ENCODE measurements at regions not wholly inside any gene's neighbourhood (a gene's known extent, or its start where the extent isn't known, plus 50 kb on each side); places are given as distances from the start of the nearest gene placed in this dataset.

GRCh38 chr18:11412811-11413210, 196.6 kb upstream of the SLC35G4 start:
- in situ Hi-C loops (cut with MboI; ENCODE audit: low pct_unique_long_range_greater_than_20kb, low sequenced_read_pairs, unreplicated experiment) = no loop called here
- no peak for DNase-seq (ENCODE audit: low spot score)
- no peak for TF ChIP-seq CTCF (IDR thresholded peaks at IDR 0.05; ENCODE audit: extremely low read depth, insufficient read depth, missing control alignments)

- in situ Hi-C loops (cut with MboI; ENCODE audit: low pct_unique_long_range_greater_than_20kb, low sequenced_read_pairs, unreplicated experiment) = no loop called here
- no peak for DNase-seq (ENCODE audit: low spot score)
- TF ChIP-seq CTCF (IDR thresholded peaks at IDR 0.05; ENCODE audit: extremely low read depth, insufficient read depth, missing control alignments) = no peak
Measured at GRCh38 chr18:11411048-11411447, 198.3 kb upstream of the SLC35G4 start.

GRCh38 chr18:11408555-11409065, 200.8 kb upstream of the SLC35G4 start:
- TF ChIP-seq CTCF (IDR thresholded peaks at IDR 0.05; ENCODE audit: extremely low read depth, insufficient read depth, missing control alignments) = no peak
- in situ Hi-C loops (cut with MboI; ENCODE audit: low pct_unique_long_range_greater_than_20kb, low sequenced_read_pairs, unreplicated experiment) = no loop called here
- no peak for DNase-seq (ENCODE audit: low spot score)

- no peak for DNase-seq (ENCODE audit: low spot score)
- TF ChIP-seq CTCF (IDR thresholded peaks at IDR 0.05; ENCODE audit: extremely low read depth, insufficient read depth, missing control alignments) = no peak
- in situ Hi-C loops (cut with MboI; ENCODE audit: low pct_unique_long_range_greater_than_20kb, low sequenced_read_pairs, unreplicated experiment) = no loop called here
Measured at GRCh38 chr18:11407940-11408339, 201.5 kb upstream of the SLC35G4 start.

- TF ChIP-seq CTCF (IDR thresholded peaks at IDR 0.05; ENCODE audit: extremely low read depth, insufficient read depth, missing control alignments) = no peak
- in situ Hi-C loops (cut with MboI; ENCODE audit: low pct_unique_long_range_greater_than_20kb, low sequenced_read_pairs, unreplicated experiment) = no loop called here
Measured at GRCh38 chr18:11405804-11406203, 203.6 kb upstream of the SLC35G4 start.

GRCh38 chr18:11400703-11401102, 208.7 kb upstream of the SLC35G4 start:
- in situ Hi-C loops (cut with MboI; ENCODE audit: low pct_unique_long_range_greater_than_20kb, low sequenced_read_pairs, unreplicated experiment) = no loop called here
- no peak for TF ChIP-seq CTCF (IDR thresholded peaks at IDR 0.05; ENCODE audit: extremely low read depth, insufficient read depth, missing control alignments)
- no peak for DNase-seq (ENCODE audit: low spot score)

More at GRCh38 chr18:11405804-11406203, 203.6 kb upstream of the SLC35G4 start:
- no peak for DNase-seq (ENCODE audit: low spot score)

- no peak for DNase-seq (ENCODE audit: low spot score)
- no peak for TF ChIP-seq CTCF (IDR thresholded peaks at IDR 0.05; ENCODE audit: extremely low read depth, insufficient read depth, missing control alignments)
- in situ Hi-C loops (cut with MboI; ENCODE audit: low pct_unique_long_range_greater_than_20kb, low sequenced_read_pairs, unreplicated experiment) = no loop called here
Measured at GRCh38 chr18:11398625-11399024, 210.8 kb upstream of the SLC35G4 start.

Data from GM13977 (cell line).